ENCODE measurements at regions not wholly inside any gene's neighbourhood (a gene's known extent, or its start where the extent isn't known, plus 50 kb on each side); places are given as distances from the start of the nearest gene placed in this dataset.

GRCh38 chr1:106880226-106880625, 176.2 kb upstream of the PRMT6 start:
- TF ChIP-seq, protein P1, sequence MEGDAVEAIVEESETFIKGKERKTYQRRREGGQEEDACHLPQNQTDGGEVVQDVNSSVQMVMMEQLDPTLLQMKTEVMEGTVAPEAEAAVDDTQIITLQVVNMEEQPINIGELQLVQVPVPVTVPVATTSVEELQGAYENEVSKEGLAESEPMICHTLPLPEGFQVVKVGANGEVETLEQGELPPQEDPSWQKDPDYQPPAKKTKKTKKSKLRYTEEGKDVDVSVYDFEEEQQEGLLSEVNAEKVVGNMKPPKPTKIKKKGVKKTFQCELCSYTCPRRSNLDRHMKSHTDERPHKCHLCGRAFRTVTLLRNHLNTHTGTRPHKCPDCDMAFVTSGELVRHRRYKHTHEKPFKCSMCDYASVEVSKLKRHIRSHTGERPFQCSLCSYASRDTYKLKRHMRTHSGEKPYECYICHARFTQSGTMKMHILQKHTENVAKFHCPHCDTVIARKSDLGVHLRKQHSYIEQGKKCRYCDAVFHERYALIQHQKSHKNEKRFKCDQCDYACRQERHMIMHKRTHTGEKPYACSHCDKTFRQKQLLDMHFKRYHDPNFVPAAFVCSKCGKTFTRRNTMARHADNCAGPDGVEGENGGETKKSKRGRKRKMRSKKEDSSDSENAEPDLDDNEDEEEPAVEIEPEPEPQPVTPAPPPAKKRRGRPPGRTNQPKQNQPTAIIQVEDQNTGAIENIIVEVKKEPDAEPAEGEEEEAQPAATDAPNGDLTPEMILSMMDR (IDR thresholded peaks at IDR 0.05; ENCODE audit: insufficient read depth, low read length) = no peak
- no peak for TF ChIP-seq POLR2AphosphoS5 (IDR thresholded peaks at IDR 0.05; ENCODE audit: low read depth)
- no peak for TF ChIP-seq REST (IDR thresholded peaks at IDR 0.05; ENCODE audit: insufficient replicate concordance, low read depth)
